GM12874 (cell line): ENCODE measurements at regions not wholly inside any gene's neighbourhood (a gene's known extent, or its start where the extent isn't known, plus 50 kb on each side); places are given as distances from the start of the nearest gene placed in this dataset.

Experiments used
- TF ChIP-seq, protein P1 (sequence below): IDR thresholded peaks from 2 replicates; pipeline ENCODE4 v1.5.1; 2011; ENCODE audit warnings: low read depth, mild to moderate bottlenecking, control low read depth, low read length, moderate library complexity; ENCODE audit not compliant: insufficient read depth

DNA sequence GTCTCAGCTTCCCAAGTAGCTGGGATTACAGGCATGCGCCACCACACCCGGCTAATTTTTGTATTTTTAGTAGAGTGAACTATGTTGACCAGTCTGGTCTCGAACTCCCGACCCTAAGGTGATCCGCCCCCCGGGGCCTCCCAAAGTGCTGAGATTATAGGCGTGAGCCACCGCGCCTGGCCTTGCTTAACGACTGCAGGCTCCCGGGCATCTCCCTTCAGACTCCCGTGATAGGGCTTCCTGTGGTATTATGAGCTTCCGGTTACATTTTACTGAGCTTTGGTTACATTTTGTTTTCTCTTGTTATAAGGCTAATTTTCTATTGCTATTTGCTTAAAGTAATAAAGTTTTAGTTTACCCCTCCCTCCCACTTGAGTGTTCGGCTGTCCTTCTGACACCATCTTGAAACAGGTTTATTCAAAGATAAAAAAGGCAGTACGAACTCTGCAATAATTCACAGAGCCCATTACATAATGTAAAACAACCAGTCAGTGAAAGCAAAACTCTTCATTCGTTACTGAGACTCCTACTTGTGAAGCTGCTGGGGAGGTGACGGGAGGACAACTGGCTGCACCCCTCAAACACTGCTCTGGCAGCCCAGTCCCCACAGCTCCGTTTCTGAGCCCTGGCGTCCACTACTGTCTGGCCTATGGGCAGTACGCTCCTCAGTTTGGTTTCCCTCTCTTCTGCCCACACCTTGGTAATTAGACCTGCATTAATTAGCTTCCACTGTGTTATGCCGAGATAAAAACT lies 795.7 kb upstream of the SLIT2 start:
- TF ChIP-seq, protein P1, sequence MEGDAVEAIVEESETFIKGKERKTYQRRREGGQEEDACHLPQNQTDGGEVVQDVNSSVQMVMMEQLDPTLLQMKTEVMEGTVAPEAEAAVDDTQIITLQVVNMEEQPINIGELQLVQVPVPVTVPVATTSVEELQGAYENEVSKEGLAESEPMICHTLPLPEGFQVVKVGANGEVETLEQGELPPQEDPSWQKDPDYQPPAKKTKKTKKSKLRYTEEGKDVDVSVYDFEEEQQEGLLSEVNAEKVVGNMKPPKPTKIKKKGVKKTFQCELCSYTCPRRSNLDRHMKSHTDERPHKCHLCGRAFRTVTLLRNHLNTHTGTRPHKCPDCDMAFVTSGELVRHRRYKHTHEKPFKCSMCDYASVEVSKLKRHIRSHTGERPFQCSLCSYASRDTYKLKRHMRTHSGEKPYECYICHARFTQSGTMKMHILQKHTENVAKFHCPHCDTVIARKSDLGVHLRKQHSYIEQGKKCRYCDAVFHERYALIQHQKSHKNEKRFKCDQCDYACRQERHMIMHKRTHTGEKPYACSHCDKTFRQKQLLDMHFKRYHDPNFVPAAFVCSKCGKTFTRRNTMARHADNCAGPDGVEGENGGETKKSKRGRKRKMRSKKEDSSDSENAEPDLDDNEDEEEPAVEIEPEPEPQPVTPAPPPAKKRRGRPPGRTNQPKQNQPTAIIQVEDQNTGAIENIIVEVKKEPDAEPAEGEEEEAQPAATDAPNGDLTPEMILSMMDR, result no peak

DNA sequence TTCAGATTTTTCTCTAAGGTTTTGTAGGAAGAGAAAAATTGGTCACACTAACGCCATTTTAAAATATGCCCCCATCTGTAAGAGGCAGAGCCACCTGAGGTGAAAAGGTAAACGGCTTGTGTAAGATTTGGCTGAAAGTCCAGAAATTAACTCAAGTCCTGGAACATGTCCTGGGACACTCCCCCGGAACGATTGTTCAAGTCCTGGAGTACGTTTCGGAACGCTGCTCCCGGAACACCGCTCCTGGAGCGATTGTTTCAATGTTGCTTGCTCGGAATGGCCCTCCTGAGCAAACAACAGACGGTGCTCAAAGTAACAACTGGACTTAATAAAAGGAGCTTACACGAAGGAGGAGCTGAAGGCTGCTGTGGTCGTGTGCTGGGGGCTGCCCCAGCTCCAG lies 796.5 kb upstream of the SLIT2 start:
- TF ChIP-seq, protein P1, result no peak

DNA sequence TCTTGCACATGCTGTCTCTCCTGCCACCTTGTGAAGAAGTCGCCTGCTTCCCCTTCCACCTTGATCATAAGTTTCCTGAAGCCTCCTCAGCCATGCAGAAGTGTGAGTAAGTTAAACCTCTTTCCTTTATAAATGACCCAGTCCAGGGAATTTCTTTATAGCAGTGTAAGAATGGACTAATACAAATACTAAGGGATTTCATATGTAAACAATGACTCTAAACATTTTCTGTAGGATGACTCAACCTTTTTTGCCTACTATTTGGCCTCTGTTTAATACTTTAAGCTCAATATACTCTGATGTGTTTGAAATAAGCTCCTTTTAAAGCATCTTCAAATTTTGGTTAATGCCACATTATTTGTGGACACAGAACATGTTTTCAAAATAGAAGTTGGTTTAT lies 813.5 kb upstream of the SLIT2 start:
- TF ChIP-seq, protein P1, result no peak

DNA sequence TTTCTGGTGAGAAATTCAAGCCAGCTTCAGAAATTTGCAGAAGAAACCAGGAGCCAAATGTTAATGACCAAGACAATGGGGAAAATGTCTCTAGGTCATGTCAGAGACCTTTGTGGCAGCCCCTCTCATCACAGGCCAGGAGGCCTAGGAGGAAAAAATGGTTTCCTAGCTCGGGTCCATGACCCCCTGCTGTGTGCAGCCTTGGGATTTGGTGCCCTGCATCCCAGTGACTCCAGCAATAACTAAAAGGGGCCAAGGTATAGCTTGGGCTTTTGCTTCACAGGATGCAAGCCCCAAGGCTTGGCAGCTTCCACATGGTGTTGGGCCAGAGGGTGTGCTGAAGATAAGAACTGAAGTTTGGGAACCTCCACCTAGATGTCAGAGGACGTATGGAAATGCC lies 814.7 kb upstream of the SLIT2 start:
- TF ChIP-seq, protein P1, result no peak

DNA sequence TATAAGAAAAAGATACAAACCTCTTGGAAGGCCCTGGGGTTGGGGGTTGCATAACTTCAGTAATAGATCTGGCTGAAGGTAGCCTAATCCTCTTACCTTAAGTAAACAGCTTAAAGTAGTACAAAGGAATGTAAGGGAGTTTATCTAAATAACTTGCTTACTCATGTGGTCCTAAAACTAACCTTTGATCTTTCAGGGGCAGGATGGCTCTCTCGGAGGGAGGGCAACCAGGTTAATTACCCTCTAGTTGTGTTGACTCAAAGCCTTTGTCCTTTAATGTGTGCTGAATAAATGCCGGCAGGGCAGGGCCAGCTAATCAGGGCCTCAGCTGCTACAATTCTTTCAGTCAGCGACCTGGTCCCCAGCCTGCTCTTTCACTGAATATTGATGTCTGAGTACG lies 822.0 kb upstream of the SLIT2 start:
- TF ChIP-seq, protein P1, result no peak

DNA sequence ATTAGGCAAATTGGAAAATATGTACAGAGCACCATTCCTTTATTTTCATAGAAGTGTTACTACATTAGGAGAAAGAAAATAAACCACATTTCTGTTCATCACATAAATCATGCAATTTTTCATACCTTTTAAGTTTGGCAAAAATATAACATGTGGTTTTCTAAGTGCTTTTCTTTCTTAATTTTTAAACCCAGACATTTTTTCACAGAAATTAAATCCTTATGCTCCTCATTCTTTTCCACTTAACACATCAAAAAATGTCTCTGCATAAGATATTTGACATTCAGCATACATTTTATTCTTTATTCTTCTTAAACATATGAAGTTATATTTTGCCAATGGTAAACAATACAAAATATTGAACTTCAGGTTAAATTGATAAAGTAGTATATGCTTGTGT lies 826.6 kb upstream of the SLIT2 start:
- TF ChIP-seq, protein P1, result no peak

DNA sequence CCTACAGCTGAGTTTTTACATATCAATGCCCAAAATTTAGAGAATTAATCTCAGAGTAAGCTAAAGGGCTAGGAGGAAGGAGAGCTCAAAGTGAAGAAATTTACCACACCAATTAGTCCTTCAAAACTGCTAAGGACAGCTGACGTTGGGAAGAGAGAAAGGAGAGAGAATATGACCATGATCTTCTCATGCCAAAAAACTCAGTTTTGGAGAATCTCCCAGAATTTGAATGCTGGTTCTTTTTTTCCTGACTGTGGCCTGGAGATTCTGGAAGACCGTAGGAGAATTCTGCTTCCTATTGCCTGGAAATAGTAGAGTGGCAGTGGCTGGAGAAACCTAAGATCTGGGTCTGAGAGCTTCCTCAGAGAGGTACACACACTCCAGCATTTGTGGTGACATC lies 834.4 kb upstream of the SLIT2 start:
- TF ChIP-seq, protein P1, result no peak
